T-helper 1 cell treated with Interleukin-12 subunit alpha and Interleukin-12 subunit beta and Interleukin-4 antibody, amounts not matched to agents 30 ng/mL and 1 ng/mL, for 36 hours (primary cell): ENCODE measurements at regions not wholly inside any gene's neighbourhood (a gene's known extent, or its start where the extent isn't known, plus 50 kb on each side); places are given as distances from the start of the nearest gene placed in this dataset.
"Not testable (repeated sequence)": the region's sequence is repeated elsewhere in the genome, so short reads cannot be mapped to it uniquely, and the experiment has no call there.

Experiments
- intact Hi-C: fragments of 100-400 bp; cut with micrococcal nuclease; formaldehyde crosslinking; loops from one replicate; pipeline ENCODE4 v1.15.1; 2024

DNA sequence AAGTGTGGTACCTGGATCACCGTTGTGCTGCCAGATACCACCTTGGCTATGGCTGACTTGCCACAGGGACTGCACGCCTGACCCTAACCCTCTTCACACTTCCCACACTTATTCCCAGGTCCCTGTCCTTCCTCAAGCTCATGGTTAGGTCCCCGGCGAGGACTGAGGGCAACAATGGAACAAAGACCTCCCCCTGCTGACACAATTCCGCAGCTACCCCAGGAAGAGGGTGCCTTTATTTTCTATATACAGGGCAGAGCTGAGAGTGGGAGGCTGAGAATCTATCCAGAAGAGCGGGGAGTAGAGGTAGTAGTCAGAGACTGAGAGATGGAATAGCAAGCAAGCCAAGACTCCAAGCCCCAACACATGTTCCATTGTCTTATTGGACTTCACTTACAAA lies 118.1 kb upstream of the SEM1 start:
- intact Hi-C loops = no loop called here

DNA sequence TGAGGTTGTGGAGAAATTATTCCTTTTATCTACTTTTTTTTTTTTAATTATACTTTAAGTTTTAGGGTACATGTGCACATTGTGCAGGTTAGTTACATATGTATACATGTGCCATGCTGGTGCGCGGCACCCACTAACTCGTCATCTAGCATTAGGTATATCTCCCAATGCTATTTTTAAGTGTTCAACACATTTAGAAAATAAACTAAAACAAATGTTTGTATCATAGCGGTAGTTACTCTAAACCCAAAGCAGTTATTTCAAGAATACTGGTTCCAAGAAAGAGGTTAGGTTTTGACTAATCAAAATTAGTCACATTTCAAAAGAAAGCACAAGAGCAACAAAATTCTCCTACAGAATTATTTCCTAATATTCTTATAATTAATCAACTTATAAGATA lies 119.5 kb upstream of the SEM1 start:
- intact Hi-C loops = not testable (repeated sequence)

DNA sequence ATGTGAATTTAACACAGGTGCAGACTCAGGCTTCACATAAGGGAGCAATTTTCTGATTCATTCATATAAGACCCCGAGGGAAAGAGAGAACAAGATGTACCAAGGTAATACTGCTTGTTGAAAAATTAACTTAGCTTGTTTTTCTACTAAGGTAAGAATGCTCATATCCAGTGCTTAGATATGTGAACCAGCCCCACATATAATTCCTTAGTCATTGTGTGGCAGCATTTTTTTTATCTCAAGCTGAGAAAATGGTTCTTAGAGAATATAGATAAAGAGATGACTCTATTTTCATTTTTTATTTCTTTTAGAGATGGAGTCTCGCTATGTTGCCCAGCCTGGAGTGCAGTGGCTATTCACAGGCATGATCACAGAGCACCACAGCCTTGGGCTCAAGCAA lies 121.8 kb upstream of the SEM1 start:
- intact Hi-C loops = no loop called here

- intact Hi-C loops = no loop called here
These were observed 122.5 kb upstream of the SEM1 start for GRCh38 chr7:96832092-96832662.

DNA sequence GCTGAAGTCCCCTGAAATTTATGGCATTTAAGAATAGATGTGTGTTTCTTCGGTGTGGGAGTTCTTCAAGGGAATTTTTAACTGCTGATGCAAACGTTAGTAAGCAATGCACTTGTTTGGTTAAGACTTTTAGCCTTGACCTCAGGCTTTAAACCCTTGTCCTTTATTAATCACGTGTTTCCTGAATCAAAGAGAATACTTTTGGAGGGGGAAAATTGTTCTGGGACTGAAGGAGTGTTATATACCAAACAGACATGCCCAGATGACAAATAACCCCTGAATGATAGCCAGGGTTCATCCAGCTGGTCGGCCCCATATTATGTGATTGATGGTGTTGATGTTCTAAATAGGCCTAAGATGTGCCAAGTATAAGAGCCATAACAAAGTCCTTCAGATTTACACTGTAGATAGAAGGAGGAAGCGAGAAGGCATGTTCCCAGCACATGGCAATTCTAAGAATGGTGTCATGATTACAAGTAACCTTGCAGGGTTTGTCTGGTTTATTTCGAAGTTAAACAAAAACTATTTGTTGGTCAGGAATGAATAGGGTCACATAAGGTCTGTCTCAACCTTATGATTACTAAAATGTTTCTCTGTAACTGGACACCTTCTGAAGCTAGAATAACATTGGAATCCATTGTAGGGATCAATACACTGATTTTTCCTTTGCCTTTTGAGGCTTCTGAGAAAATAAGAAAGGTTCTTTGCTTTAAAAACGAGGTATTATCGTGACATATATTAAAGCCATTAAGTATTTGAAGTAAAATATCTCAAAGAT lies 124.2 kb upstream of the SEM1 start:
- intact Hi-C loops = no loop called here

DNA sequence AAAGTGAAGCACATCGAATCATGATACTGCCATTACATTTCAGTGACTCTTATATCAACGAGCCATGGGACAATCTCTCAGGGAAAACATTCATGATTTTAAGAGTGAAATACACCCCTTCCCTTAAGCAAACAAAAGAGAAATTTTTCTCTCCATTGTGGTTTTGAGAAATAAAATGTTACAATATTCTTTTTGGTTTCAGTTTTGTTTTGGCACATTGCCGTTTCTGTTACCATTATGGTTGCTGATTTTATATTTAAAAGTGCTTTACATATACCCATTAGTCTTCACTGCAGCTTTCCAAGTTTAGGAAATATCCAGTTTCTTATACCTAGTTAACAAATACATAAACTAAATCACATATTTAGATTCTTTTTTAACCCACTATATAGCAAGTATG lies 126.8 kb upstream of the SEM1 start:
- intact Hi-C loops = loop anchor here (2.0 to 5.0 kb wide), 4 partner anchors 339 to 1036 kb away; partner anchors contain the start of gene ASNS

- intact Hi-C loops = loop anchor here (1.0 to 5.0 kb wide), 7 partner anchors 128 to 1035 kb away; partner anchors contain the start of genes ASNS and SEM1
These were observed 127.9 kb upstream of the SEM1 start for GRCh38 chr7:96837593-96837992.

GRCh38 chr7:96838481-96838880 lies 128.8 kb upstream of the SEM1 start:
- intact Hi-C loops = loop anchor here (5.0 kb wide), 1 partner anchor 341 kb away; no protein-coding TSS in a partner anchor

GRCh38 chr7:96855139-96855538 lies 145.5 kb upstream of the SEM1 start:
- intact Hi-C loops = no loop called here

DNA sequence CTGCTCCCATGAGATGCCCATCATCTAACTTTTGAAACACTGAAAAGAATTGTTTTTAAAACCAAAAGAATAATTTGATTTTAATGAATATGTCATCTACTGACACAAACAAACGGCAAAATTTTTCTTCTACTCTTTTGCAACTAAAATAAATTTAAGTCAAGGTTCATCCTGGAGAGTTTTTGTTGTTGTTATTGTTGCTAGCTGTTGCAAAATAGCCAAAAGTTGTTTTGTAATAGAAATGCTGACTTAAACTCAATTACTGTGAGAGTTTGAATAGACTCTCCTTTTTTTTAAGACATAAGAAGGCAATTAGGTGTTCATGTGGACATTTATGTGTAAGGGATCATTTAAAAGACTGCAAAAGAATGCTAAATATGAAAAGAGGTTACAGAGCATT lies 146.0 kb upstream of the SEM1 start:
- intact Hi-C loops = no loop called here

GRCh38 chr7:96869538-96869937 lies 135.8 kb upstream of the DLX6 start:
- intact Hi-C loops = no loop called here

DNA sequence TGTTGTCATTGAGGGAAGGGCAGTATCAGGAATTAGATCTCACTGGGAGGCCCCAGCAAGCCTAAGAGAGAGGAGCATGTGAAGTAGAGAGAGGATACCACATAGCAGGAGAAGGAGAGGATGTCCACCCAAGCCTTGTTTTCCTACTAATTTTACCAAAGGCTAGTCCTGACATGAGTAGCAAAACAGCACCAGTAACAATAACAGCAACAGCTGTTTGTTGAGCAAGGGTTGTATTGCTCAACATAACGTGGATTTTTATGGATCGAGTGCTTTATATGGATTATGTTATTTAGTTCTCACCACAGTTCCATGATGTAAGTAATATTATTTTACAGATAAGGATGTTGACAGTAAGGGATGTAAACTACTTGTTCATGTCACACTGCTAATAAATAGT lies 135.2 kb upstream of the DLX6 start:
- intact Hi-C loops = loop anchor here (10.0 kb wide), 1 partner anchor 455 kb away; no protein-coding TSS in a partner anchor

DNA sequence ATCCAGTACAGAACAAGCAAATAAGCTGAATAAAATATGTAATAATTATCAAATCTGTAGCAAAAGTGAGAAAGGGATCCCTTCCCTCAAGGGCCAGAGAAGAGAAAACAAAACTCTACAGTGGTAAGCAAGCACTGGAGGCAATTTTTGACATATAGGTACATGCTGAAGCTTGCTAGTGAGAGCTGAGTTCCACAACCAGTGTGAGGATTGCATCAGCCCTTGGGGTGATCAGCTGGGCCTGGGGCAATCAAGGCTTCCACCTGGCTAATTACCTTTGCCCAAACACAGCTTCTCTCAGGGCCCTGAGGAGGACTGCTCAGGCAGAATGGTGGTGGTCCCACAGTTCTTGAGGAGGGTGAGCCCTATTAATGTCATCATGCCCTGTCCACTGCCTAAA lies 134.4 kb upstream of the DLX6 start:
- intact Hi-C loops = loop anchor here (10.0 kb wide), 1 partner anchor 456 kb away; no protein-coding TSS in a partner anchor

- intact Hi-C loops = no loop called here
These were observed 117.9 kb upstream of the DLX6 start for GRCh38 chr7:96887426-96887825.

DNA sequence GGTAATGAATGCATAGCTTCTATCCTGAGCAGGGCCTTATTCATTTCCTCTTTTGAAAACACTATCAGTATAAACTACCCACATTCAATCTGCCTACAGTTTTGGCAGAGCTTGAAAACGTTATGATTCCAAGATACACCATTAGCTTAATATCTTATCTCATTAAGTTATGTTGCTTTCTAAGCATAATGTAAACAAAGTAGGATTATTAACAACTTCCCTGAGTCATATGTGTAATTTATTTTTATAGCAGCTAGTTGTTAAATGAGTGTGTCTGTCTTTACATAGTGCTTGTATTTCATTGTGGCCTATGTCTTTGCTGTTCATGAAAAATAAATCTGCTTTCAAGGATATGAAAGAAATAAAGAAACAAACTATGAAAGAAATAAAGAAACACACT lies 106.2 kb upstream of the DLX6 start:
- intact Hi-C loops = no loop called here

GRCh38 chr7:96901822-96902445 lies 103.4 kb upstream of the DLX6 start:
- intact Hi-C loops = no loop called here

GRCh38 chr7:96903906-96904305 lies 101.4 kb upstream of the DLX6 start:
- intact Hi-C loops = no loop called here

DNA sequence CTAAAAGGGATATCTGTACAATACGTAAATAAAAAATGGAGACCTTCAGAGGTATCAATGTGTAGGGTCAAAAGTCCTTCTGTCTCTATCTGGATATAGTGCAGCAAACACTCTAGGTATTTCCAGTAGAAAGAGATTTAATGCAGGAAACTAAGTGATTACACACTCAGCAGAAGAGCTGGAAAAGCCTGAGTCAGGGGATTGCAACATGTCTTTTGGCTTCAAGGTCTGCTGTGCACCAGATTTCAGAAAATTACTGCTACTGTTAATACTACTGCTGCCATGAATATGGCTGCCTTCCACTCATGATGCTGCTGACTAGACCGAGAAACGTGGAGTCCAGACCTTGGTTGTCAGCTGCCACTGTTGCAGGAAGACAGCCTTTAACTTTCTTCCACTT lies 94.9 kb upstream of the DLX6 start:
- intact Hi-C loops = no loop called here

- intact Hi-C loops = no loop called here
These were observed 90.3 kb upstream of the DLX6 start for GRCh38 chr7:96915029-96915428.

DNA sequence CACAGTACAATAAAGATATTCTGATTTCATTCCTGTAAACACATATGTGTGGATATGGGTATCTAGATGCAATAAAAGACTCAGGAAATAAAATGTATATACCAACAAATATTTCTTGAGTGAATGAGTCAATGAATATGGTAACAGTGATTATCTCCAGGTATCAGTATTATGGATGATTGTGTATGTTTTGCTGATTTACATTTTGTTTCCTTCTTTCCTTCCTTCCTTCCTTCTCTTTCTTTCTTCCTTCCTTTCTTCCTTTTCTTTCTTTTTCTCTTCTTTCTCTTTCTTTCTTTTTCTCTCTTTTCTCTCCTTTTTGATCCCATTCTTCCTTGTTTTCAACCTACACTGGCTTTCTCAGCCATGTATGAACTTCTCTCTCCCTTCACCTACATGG lies 85.3 kb upstream of the DLX6 start:
- intact Hi-C loops = no loop called here

GRCh38 chr7:96920713-96921112 lies 84.6 kb upstream of the DLX6 start:
- intact Hi-C loops = no loop called here

DNA sequence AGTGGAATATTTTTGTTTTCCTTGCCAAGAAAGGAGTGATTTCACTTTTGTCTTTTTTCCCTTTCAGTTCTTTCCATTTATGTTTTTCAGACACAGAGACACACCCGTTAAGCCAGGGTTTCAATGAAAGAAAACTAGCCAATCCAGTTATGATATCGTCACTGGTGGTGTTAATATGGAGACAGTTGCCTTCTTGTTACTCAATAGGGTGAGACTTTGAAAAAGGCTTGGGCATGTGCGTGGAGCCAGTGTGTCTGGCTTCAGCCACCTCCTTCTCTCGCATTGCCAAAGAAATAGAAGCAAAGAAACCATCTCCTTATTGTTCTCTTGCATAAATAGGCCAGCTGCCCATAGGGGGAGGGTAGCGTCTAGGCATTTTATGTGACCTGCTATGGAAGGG lies 84.1 kb upstream of the DLX6 start:
- intact Hi-C loops = no loop called here
